HepG2 (cell line): ENCODE measurements at regions not wholly inside any gene's neighbourhood (a gene's known extent, or its start where the extent isn't known, plus 50 kb on each side); places are given as distances from the start of the nearest gene placed in this dataset.

Experiments
- ATAC-seq: fragments of 200-7000 bp; cut with Tn5 transposase; 3 replicates; pipeline ENCODE4 v1.9.1; 2020; ENCODE audit warnings: mild to moderate bottlenecking, moderate library complexity
- BruUV-seq: library from RNA; stranded (reverse); fragments of 400-500 nt; replicated peaks from 2 replicates; lab custom pipeline; 2021; lab: Mats Ljungman, UMichigan
- CTCF ChIA-PET: fragments of 300-600 bp; formaldehyde crosslinking; extraction: SDS; loops from one replicate; lab custom pipeline; 2021; ENCODE audit warnings: low total read pairs, inconsistent platforms, low intra/inter-chr PET ratio; lab: Yijun Ruan, JAX
- POLR2A ChIA-PET: fragments of 350-600 bp; sonication (Branson Sonifier 250); formaldehyde crosslinking; loops from one replicate; lab custom pipeline; 2020; ENCODE audit warnings: antibody characterized with exemption, inconsistent platforms; lab: Yijun Ruan, JAX
- DNase-seq: peaks from one replicate; pipeline ENCODE4 v3.0.0-alpha.2; 2015; ENCODE audit warnings: low spot score
- FAIRE-seq: peaks from 3 replicates; lab custom pipeline; 2011; peaks lifted over from hg19 to GRCh38; lab: Jason Lieb, UNC
- H2AFZ ChIP-seq: one replicate; pipeline ENCODE4 v1.6.1; 2011; ENCODE audit warnings: low read length, inconsistent platforms
- H3K27ac ChIP-seq: fragments of 300-600 bp; 3 replicates; pipeline ENCODE4 v1.8.0; 2011; ENCODE audit warnings: mixed run types, mild to moderate bottlenecking, mixed read lengths, low read length, inconsistent platforms; ENCODE audit not compliant: insufficient read depth; ENCODE audit errors: extremely low read length
- H3K27me3 ChIP-seq, 2 experiments: fragments of 200-600 bp in 1 of 2; 2 replicates in 1 of 2; 3 replicates in 1 of 2; pipeline versions ENCODE4 v1.6.0 to v1.8.0; 2011; ENCODE audit warnings: low read length in 2 of 2, mild to moderate bottlenecking in 2 of 2, moderate library complexity in 2 of 2, inconsistent platforms in 1 of 2; ENCODE audit not compliant: insufficient read depth in 2 of 2, control insufficient read depth in 1 of 2
- H3K36me3 ChIP-seq, 2 experiments: fragments of 200-600 bp in 1 of 2; replicated peaks in 1 of 2; 2 replicates in 1 of 2; 3 replicates in 1 of 2; pipeline versions ENCODE4 v1.5.1 to v1.8.0; 2011; ENCODE audit warnings: low read length in 2 of 2, inconsistent platforms in 1 of 2; ENCODE audit not compliant: insufficient read depth in 2 of 2, control insufficient read depth in 1 of 2
- H3K4me1 ChIP-seq: 2 replicates; pipeline ENCODE4 v1.5.1; 2012; ENCODE audit warnings: low read length, inconsistent platforms; ENCODE audit not compliant: insufficient read depth
- H3K4me2 ChIP-seq: 2 replicates; pipeline ENCODE4 v1.6.0; 2011; ENCODE audit warnings: low read depth, low read length, inconsistent platforms
- H3K4me3 ChIP-seq, 3 experiments: fragments of 200-600 bp in 1 of 3; sonication (generic), shearing (Covaris generic) in 1 of 3; replicated peaks in 1 of 3; 2 replicates each; pipeline ENCODE4 v1.5.1; 2011 to 2016; ENCODE audit warnings: low read length in 3 of 3, inconsistent platforms in 2 of 3, low read depth in 2 of 3, mild to moderate bottlenecking in 2 of 3, control low read depth in 1 of 3, mixed read lengths in 1 of 3; ENCODE audit not compliant: insufficient read depth in 1 of 3
- H3K79me2 ChIP-seq: one replicate; pipeline ENCODE4 v1.6.1; 2011; ENCODE audit warnings: low read length, inconsistent platforms; ENCODE audit not compliant: insufficient read depth
- H3K9ac ChIP-seq: 2 replicates; pipeline ENCODE4 v1.6.0; 2011; ENCODE audit warnings: mild to moderate bottlenecking, low read depth, low read length, inconsistent platforms; ENCODE audit not compliant: insufficient read depth
- H3K9me3 ChIP-seq: 2 replicates; pipeline ENCODE4 v1.5.1; 2012; ENCODE audit warnings: mild to moderate bottlenecking, low read length
- H4K20me1 ChIP-seq: 2 replicates; pipeline ENCODE4 v1.6.0; 2011; ENCODE audit warnings: inconsistent platforms, mild to moderate bottlenecking, low read length, moderate library complexity; ENCODE audit not compliant: insufficient read depth
- E2F1 ChIP-seq: sonication (generic); formaldehyde crosslinking; IDR thresholded peaks from 2 replicates; pipeline ENCODE4 v1.5.0; 2020; ENCODE audit warnings: missing genetic modification reagents
- MTA1 ChIP-seq: sonication (generic); formaldehyde crosslinking; IDR thresholded peaks from 2 replicates; pipeline ENCODE4 v1.4.0; 2020; ENCODE audit warnings: missing genetic modification reagents, mild to moderate bottlenecking, borderline replicate concordance
- SALL1 ChIP-seq: sonication (generic); formaldehyde crosslinking; IDR thresholded peaks from 2 replicates; pipeline ENCODE4 v1.8.0; 2022; ENCODE audit warnings: mild to moderate bottlenecking, missing genetic modification reagents
- TAF1 ChIP-seq: sonication (generic); formaldehyde crosslinking; IDR thresholded peaks from 2 replicates; pipeline ENCODE4 v1.4.0; 2020; ENCODE audit warnings: missing genetic modification reagents
- ZBED4 ChIP-seq: sonication (generic); formaldehyde crosslinking; IDR thresholded peaks from 2 replicates; pipeline ENCODE4 v1.4.0; 2020; ENCODE audit warnings: missing genetic modification reagents, borderline replicate concordance
- ZBTB7A ChIP-seq: sonication (generic); formaldehyde crosslinking; IDR thresholded peaks from 2 replicates; pipeline ENCODE4 v1.8.0; 2022; ENCODE audit warnings: mild to moderate bottlenecking, missing genetic modification reagents
- ZNF24 ChIP-seq: fragments of 450-650 bp; IDR thresholded peaks from 2 replicates; pipeline ENCODE4 v1.6.1; 2017; ENCODE audit warnings: antibody characterized with exemption, mild to moderate bottlenecking
- ZNF251 ChIP-seq: sonication (generic); formaldehyde crosslinking; IDR thresholded peaks from 2 replicates; pipeline ENCODE4 v1.9.0; 2021; ENCODE audit warnings: mild to moderate bottlenecking, missing genetic modification reagents
- ZNF350 ChIP-seq: sonication (generic); formaldehyde crosslinking; IDR thresholded peaks from 2 replicates; pipeline ENCODE4 v1.4.0; 2020; ENCODE audit warnings: mild to moderate bottlenecking, low read depth, missing genetic modification reagents, borderline replicate concordance
- WGBS: methylation state at CpG from one replicate; pipeline ENCODE4 v1.1.6; 2017; ENCODE audit warnings: low lambda C conversion rate; 5-methylcytosine and 5-hydroxymethylcytosine counted together
- in situ Hi-C: cut with HindIII; loops from 2 replicates; pipeline ENCODE4 v1.10.0; 2017; ENCODE audit warnings: low pct_unique_long_range_greater_than_20kb; ENCODE audit not compliant: extremely low pct_ligation_motif_present
- intact Hi-C: fragments of 100-400 bp; cut with micrococcal nuclease; formaldehyde crosslinking; loops from one replicate; pipeline ENCODE4 v1.10.0; 2022; ENCODE audit not compliant: unreplicated experiment
- TF ChIP-seq, protein P1 (sequence below): sonication (generic); formaldehyde crosslinking; IDR thresholded peaks from 2 replicates; pipeline ENCODE4 v1.4.0; 2020; ENCODE audit warnings: missing genetic modification reagents, mild to moderate bottlenecking, borderline replicate concordance
- TF ChIP-seq, protein P2 (sequence below), 2 experiments: sonication (generic) in 1 of 2; formaldehyde crosslinking in 1 of 2; IDR thresholded peaks; 2 replicates each; pipeline versions ENCODE4 v1.6.1 to v1.9.0; 2014 to 2022; ENCODE audit warnings: antibody characterized with exemption in 1 of 2, borderline replicate concordance in 1 of 2, inconsistent platforms in 1 of 2, low read depth in 1 of 2, missing genetic modification reagents in 1 of 2

DNA sequence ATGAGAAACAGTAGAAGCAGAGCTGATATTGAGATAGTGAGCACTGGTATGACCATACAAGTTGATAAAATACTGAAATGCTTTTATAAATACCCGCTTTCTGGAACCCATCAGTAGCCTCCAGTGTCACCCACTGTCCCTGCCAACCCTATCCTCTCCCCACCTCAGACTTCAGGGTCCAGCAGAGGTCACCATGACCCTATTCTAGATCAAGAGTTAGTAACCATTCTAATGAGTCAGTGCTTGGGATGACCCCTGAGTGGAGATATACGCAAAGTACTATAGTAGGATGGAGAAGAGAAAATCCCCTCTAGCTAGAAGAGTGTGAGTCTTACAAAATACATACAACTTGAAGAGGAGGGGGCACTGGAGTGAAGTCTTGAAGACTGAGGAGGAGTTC is 297.9 kb upstream of the BRINP1 start:
- no TSS peak for BruUV-seq
- no peak overlapping the region for H3K4me2 ChIP-seq
- POLR2A ChIA-PET, result no interaction called here
- WGBS, result 28% methylated on average over 2 of the region's 2 CpGs
- no peaks in the 10 kb centered on the region for H4K20me1 ChIP-seq
- H3K79me2 ChIP-seq, result no peaks in the 10 kb centered on the region
- DNase-seq (no peak), FAIRE-seq (no peak), ATAC-seq (no peak)
- intact Hi-C loops (no loop called here), in situ Hi-C loops (no loop called here)
- H3K4me3 ChIP-seq, result no peak overlapping the region
- H2AFZ ChIP-seq, result no peak overlapping the region
- no peak overlapping the region for H3K27ac ChIP-seq
- H3K9me3 ChIP-seq, result no peaks in the 10 kb centered on the region
- no peaks in the 10 kb centered on the region for H3K36me3 ChIP-seq
- no peaks in the 10 kb centered on the region for H3K4me1 ChIP-seq
- H3K9ac ChIP-seq, result no peak overlapping the region
- CTCF ChIA-PET, result no interaction called here
- H3K27me3 ChIP-seq, result no peaks in the 10 kb centered on the region
- TF ChIP-seq TAF1 (CRISPR knock-in tag), result no peak
- no peak for TF ChIP-seq E2F1 (CRISPR knock-in tag)
- TF ChIP-seq ZBED4 (CRISPR knock-in tag), result no peak
- TF ChIP-seq SALL1 (CRISPR knock-in tag), result no peak
- no peak for TF ChIP-seq ZBTB7A (CRISPR knock-in tag)
- TF ChIP-seq ZNF350 (CRISPR knock-in tag), result no peak
- TF ChIP-seq ZNF24, result no peak
- TF ChIP-seq, protein P1, sequence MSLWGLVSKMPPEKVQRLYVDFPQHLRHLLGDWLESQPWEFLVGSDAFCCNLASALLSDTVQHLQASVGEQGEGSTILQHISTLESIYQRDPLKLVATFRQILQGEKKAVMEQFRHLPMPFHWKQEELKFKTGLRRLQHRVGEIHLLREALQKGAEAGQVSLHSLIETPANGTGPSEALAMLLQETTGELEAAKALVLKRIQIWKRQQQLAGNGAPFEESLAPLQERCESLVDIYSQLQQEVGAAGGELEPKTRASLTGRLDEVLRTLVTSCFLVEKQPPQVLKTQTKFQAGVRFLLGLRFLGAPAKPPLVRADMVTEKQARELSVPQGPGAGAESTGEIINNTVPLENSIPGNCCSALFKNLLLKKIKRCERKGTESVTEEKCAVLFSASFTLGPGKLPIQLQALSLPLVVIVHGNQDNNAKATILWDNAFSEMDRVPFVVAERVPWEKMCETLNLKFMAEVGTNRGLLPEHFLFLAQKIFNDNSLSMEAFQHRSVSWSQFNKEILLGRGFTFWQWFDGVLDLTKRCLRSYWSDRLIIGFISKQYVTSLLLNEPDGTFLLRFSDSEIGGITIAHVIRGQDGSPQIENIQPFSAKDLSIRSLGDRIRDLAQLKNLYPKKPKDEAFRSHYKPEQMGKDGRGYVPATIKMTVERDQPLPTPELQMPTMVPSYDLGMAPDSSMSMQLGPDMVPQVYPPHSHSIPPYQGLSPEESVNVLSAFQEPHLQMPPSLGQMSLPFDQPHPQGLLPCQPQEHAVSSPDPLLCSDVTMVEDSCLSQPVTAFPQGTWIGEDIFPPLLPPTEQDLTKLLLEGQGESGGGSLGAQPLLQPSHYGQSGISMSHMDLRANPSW (CRISPR knock-in tag), result no peak
- TF ChIP-seq MTA1 (CRISPR knock-in tag), result no peak
- TF ChIP-seq, protein P2, sequence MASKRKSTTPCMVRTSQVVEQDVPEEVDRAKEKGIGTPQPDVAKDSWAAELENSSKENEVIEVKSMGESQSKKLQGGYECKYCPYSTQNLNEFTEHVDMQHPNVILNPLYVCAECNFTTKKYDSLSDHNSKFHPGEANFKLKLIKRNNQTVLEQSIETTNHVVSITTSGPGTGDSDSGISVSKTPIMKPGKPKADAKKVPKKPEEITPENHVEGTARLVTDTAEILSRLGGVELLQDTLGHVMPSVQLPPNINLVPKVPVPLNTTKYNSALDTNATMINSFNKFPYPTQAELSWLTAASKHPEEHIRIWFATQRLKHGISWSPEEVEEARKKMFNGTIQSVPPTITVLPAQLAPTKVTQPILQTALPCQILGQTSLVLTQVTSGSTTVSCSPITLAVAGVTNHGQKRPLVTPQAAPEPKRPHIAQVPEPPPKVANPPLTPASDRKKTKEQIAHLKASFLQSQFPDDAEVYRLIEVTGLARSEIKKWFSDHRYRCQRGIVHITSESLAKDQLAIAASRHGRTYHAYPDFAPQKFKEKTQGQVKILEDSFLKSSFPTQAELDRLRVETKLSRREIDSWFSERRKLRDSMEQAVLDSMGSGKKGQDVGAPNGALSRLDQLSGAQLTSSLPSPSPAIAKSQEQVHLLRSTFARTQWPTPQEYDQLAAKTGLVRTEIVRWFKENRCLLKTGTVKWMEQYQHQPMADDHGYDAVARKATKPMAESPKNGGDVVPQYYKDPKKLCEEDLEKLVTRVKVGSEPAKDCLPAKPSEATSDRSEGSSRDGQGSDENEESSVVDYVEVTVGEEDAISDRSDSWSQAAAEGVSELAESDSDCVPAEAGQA (IDR thresholded peaks at IDR 0.05; ENCODE audit: low read depth), result no peak
- TF ChIP-seq, protein P2 (CRISPR knock-in tag; IDR thresholded peaks at IDR 0.05; ENCODE audit: borderline replicate concordance), result no peak
- no peak for TF ChIP-seq ZNF251
